ENCODE measurements at regions not wholly inside any gene's neighbourhood (a gene's known extent, or its start where the extent isn't known, plus 50 kb on each side); places are given as distances from the start of the nearest gene placed in this dataset.

- no peak overlapping the region for H3K56ac ChIP-seq (ENCODE audit: insufficient read length, low read depth, low read length)
- H3T11ph ChIP-seq (ENCODE audit: low read length): no peak overlapping the region
- no peaks in the 10 kb centered on the region for H3K79me2 ChIP-seq (ENCODE audit: insufficient read depth, low read length)
- Mint-ChIP-seq H3K27ac (no peak overlapping the region), H3K4me3 (no peak overlapping the region), H3K9me3 (peaks cover 2 to 10% of the 10 kb centered on the region in 2 experiments; a peak in 2 of 5 replicates), H3K4me1 (peaks cover 6% of the 10 kb centered on the region in 2 experiments; a peak in 3 of 4 replicates), H3K36me3 (ENCODE audit: insufficient read depth in 1 of 3, low read depth in 3 of 3) (peaks cover 0 to 5% (median 0%) of the 10 kb centered on the region in 3 experiments; a peak in 2 of 7 replicates), H3K27me3 (ENCODE audit: low read depth) (peaks cover 99% of the 10 kb centered on the region)
- no peak overlapping the region for H3K9ac ChIP-seq (ENCODE audit: extremely low read depth, insufficient read length, low read length)
- peaks cover 57% of the 10 kb centered on the region for H3K27me3 ChIP-seq (ENCODE audit: insufficient read depth, low read length)
- no peak overlapping the region for H3K4ac ChIP-seq (ENCODE audit: low read depth, low read length)
- H3K79me1 ChIP-seq (ENCODE audit: insufficient read depth, low read depth, low read length, poor library complexity, severe bottlenecking): no peaks in the 10 kb centered on the region
- H2BK12ac ChIP-seq (ENCODE audit: insufficient read length, low read depth, low read length): no peak overlapping the region
- no CpG with 5 or more reads among the region's 2 CpGs for WGBS (ENCODE audit: extremely low coverage, insufficient read length, low lambda C conversion rate)
- H3K4me1 ChIP-seq (ENCODE audit: insufficient read depth, low read length): no peaks in the 10 kb centered on the region
- no peak overlapping the region for H3K27ac ChIP-seq (ENCODE audit: insufficient read length, low read depth, low read length)
- no peak overlapping the region for H2BK120ac ChIP-seq (ENCODE audit: low read depth, low read length, poor library complexity, severe bottlenecking)
- H2BK5ac ChIP-seq (ENCODE audit: insufficient read length, low read length): no peak overlapping the region
- no peak overlapping the region for H3K14ac ChIP-seq (ENCODE audit: insufficient read depth, low read length)
- no peak overlapping the region for H2BK15ac ChIP-seq (ENCODE audit: low read depth, low read length)
- H4K91ac ChIP-seq (ENCODE audit: insufficient read length, low read depth, low read length): no peak overlapping the region
- no peaks in the 10 kb centered on the region for H4K20me1 ChIP-seq (ENCODE audit: control insufficient read depth, insufficient read depth, insufficient read length)
- H3K23me2 ChIP-seq (ENCODE audit: insufficient read length, low read depth, low read length, poor library complexity, severe bottlenecking): no peaks in the 10 kb centered on the region
- no peak overlapping the region for H2AK5ac ChIP-seq (ENCODE audit: insufficient read length, low read length)
- H3K4me2 ChIP-seq (ENCODE audit: insufficient read depth, insufficient read length, low read length): no peak overlapping the region
- TF ChIP-seq, protein P1, sequence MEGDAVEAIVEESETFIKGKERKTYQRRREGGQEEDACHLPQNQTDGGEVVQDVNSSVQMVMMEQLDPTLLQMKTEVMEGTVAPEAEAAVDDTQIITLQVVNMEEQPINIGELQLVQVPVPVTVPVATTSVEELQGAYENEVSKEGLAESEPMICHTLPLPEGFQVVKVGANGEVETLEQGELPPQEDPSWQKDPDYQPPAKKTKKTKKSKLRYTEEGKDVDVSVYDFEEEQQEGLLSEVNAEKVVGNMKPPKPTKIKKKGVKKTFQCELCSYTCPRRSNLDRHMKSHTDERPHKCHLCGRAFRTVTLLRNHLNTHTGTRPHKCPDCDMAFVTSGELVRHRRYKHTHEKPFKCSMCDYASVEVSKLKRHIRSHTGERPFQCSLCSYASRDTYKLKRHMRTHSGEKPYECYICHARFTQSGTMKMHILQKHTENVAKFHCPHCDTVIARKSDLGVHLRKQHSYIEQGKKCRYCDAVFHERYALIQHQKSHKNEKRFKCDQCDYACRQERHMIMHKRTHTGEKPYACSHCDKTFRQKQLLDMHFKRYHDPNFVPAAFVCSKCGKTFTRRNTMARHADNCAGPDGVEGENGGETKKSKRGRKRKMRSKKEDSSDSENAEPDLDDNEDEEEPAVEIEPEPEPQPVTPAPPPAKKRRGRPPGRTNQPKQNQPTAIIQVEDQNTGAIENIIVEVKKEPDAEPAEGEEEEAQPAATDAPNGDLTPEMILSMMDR (conservative IDR thresholded peaks at IDR 0.05): no peak
- DNase-seq: no peak
- no peak overlapping the region for H3K18ac ChIP-seq (ENCODE audit: insufficient read length, low read depth, low read length)
- no peak overlapping the region for H2BK20ac ChIP-seq (ENCODE audit: low read depth, low read length, poor library complexity, severe bottlenecking)
- H4K8ac ChIP-seq (replicated peaks; ENCODE audit: insufficient read length, low read depth, low read length): no peak overlapping the region
- H3K9me3 ChIP-seq (ENCODE audit: control insufficient read depth, low read depth, low read length): no peaks in the 10 kb centered on the region
- H2AFZ ChIP-seq (ENCODE audit: low read length): no peak overlapping the region
- no peak overlapping the region for H3K23ac ChIP-seq (ENCODE audit: insufficient read length, low read depth, low read length)
- no peak overlapping the region for H4K5ac ChIP-seq (ENCODE audit: insufficient read length, low read depth, low read length)
Observed at GRCh38 chr22:22359465-22359864, 114.9 kb downstream of the VPREB1 start.
